Activated CD8-positive, alpha-beta T cell treated with anti-CD3 and anti-CD28 coated beads for 36 hours (primary cell): ENCODE measurements at regions not wholly inside any gene's neighbourhood (a gene's known extent, or its start where the extent isn't known, plus 50 kb on each side); places are given as distances from the start of the nearest gene placed in this dataset.

Experiments
- ATAC-seq: fragments of 200-7000 bp; cut with Tn5 transposase; one replicate; pipeline ENCODE4 v1.10.0; 2021; ENCODE audit warnings: mild to moderate bottlenecking, moderate library complexity
- CTCF ChIA-PET: fragments of 350-600 bp; sonication (Branson Sonifier 250); formaldehyde crosslinking; loops from one replicate; lab custom pipeline; 2021; ENCODE audit warnings: antibody characterized with exemption; lab: Charles Lee
- POLR2A ChIA-PET: fragments of 350-600 bp; sonication (Branson Sonifier 250); formaldehyde crosslinking; loops from one replicate; lab custom pipeline; 2021; ENCODE audit warnings: antibody characterized with exemption; lab: Charles Lee
- DNase-seq: peaks from one replicate; pipeline ENCODE4 v3.0.0-alpha.2; 2020
- H3K27ac Mint-ChIP-seq: one replicate; pipeline ENCODE4 v1.8.0; 2021; ENCODE audit warnings: mild to moderate bottlenecking, mixed read lengths
- H3K27me3 Mint-ChIP-seq: one replicate; pipeline ENCODE4 v1.8.0; 2021; ENCODE audit warnings: mixed read lengths
- H3K36me3 Mint-ChIP-seq: one replicate; pipeline ENCODE4 v1.8.0; 2021; ENCODE audit warnings: low read depth, mixed read lengths
- H3K4me1 Mint-ChIP-seq: one replicate; pipeline ENCODE4 v1.8.0; 2021; ENCODE audit warnings: low read depth, mixed read lengths
- H3K4me3 Mint-ChIP-seq: one replicate; pipeline ENCODE4 v1.8.0; 2021; ENCODE audit warnings: mild to moderate bottlenecking, moderate library complexity, mixed read lengths
- H3K9me3 Mint-ChIP-seq: one replicate; pipeline ENCODE4 v1.8.0; 2021; ENCODE audit warnings: mixed read lengths
- intact Hi-C: fragments of 100-400 bp; cut with micrococcal nuclease; formaldehyde crosslinking; loops from one replicate; pipeline ENCODE4 v1.10.0; 2022
- TF ChIP-seq, protein P1 (sequence below): fragments of 200-600 bp; IDR thresholded peaks from one replicate; pipeline ENCODE4 v1.8.0; 2022; ENCODE audit warnings: antibody characterized with exemption, mild to moderate bottlenecking

DNA sequence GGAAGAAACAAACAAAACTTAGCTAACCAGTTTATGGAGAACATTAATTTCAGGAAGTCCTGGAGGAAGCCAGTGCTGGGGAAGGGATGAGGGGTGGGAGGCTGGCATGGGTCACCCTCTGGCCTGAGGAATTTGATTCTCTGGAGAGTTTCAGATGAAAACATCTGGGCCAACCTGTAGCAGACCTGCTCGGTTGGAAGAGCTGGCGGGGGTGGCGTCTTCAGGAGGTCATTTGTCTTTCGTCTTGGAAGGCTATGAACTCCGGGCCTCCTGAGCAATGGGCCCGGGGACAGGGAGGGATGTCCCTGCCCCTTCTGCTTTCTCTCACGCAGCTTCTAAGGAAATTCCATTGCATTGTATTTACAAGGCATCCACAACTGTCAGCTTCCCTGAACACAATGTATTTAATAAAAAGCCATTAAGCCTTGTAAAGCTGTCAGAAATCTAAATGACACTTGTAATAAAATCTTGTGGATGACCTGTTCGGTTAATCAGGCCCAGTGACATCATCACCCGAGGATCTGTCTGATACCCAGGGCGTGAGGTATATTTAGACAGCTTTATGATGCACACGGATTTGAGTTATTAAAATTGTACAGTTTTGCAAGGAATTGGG lies 250.5 kb downstream of the RAB11FIP2 start:
- no peaks in the 10 kb centered on the region for H3K36me3 Mint-ChIP-seq
- ChIA-PET POLR2A (no interaction called here), CTCF (no interaction called here)
- H3K27me3 Mint-ChIP-seq, result no peaks in the 10 kb centered on the region
- no peak for ATAC-seq
- no peak for DNase-seq
- H3K4me3 Mint-ChIP-seq, result no peak overlapping the region
- H3K4me1 Mint-ChIP-seq, result no peaks in the 10 kb centered on the region
- no peak overlapping the region for H3K27ac Mint-ChIP-seq
- intact Hi-C loops, result no loop called here
- H3K9me3 Mint-ChIP-seq, result no peaks in the 10 kb centered on the region
- TF ChIP-seq, protein P1, sequence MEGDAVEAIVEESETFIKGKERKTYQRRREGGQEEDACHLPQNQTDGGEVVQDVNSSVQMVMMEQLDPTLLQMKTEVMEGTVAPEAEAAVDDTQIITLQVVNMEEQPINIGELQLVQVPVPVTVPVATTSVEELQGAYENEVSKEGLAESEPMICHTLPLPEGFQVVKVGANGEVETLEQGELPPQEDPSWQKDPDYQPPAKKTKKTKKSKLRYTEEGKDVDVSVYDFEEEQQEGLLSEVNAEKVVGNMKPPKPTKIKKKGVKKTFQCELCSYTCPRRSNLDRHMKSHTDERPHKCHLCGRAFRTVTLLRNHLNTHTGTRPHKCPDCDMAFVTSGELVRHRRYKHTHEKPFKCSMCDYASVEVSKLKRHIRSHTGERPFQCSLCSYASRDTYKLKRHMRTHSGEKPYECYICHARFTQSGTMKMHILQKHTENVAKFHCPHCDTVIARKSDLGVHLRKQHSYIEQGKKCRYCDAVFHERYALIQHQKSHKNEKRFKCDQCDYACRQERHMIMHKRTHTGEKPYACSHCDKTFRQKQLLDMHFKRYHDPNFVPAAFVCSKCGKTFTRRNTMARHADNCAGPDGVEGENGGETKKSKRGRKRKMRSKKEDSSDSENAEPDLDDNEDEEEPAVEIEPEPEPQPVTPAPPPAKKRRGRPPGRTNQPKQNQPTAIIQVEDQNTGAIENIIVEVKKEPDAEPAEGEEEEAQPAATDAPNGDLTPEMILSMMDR, result no peak

DNA sequence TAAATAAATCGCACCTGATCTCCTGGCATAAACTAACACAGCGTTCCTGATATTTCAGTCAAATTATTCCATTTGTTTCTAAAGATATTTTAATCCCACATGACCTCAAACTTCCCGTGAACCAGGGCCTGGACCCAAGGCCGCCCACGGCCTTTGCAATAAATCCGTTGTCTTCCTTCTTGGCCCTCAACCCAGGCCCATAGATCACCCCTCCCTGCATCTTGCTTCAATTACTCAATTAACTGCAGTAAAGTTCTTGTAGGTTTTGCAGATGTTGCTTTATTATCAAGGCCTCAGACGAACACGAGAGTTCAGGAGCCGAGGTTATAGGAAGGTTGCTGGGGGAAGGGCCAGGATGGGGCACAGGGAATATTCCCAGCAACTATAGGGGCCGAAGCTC lies 249.4 kb downstream of the RAB11FIP2 start:
- Mint-ChIP-seq H3K9me3 (no peaks in the 10 kb centered on the region), H3K27me3 (no peaks in the 10 kb centered on the region), H3K27ac (no peak overlapping the region), H3K4me3 (no peak overlapping the region), H3K4me1 (no peaks in the 10 kb centered on the region), H3K36me3 (no peaks in the 10 kb centered on the region)
- TF ChIP-seq, protein P1, result no peak
- CTCF ChIA-PET, result no interaction called here
- ATAC-seq (no peak), DNase-seq (no peak)
- intact Hi-C loops, result no loop called here
- POLR2A ChIA-PET, result no interaction called here

DNA sequence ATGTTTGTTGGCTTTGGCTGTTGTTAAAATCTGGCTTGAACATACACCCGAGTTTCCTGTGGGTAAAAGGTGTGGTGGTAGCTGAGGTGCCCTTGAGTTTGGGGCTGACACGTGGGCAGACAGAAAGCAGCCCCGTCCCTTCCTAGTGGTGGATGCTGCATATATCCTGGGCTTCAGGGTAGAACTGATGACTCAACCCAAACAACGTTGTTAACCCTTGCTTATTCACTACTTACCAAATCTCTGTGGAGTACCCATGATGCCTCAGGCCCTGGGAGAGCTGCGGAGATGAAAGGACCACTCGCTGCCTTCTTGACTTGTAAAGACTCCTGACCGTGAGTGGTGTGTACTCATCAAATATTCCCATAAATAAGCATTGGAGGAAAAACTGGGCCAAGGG lies 245.1 kb downstream of the RAB11FIP2 start:
- H3K27ac Mint-ChIP-seq, result no peak overlapping the region
- TF ChIP-seq, protein P1, result no peak
- no peak for DNase-seq
- no peaks in the 10 kb centered on the region for H3K4me1 Mint-ChIP-seq
- CTCF ChIA-PET, result no interaction called here
- no peaks in the 10 kb centered on the region for H3K9me3 Mint-ChIP-seq
- POLR2A ChIA-PET, result no interaction called here
- intact Hi-C loops, result no loop called here
- H3K4me3 Mint-ChIP-seq, result no peak overlapping the region
- H3K27me3 Mint-ChIP-seq, result peaks cover 6% of the 10 kb centered on the region
- ATAC-seq, result no peak
- no peaks in the 10 kb centered on the region for H3K36me3 Mint-ChIP-seq

DNA sequence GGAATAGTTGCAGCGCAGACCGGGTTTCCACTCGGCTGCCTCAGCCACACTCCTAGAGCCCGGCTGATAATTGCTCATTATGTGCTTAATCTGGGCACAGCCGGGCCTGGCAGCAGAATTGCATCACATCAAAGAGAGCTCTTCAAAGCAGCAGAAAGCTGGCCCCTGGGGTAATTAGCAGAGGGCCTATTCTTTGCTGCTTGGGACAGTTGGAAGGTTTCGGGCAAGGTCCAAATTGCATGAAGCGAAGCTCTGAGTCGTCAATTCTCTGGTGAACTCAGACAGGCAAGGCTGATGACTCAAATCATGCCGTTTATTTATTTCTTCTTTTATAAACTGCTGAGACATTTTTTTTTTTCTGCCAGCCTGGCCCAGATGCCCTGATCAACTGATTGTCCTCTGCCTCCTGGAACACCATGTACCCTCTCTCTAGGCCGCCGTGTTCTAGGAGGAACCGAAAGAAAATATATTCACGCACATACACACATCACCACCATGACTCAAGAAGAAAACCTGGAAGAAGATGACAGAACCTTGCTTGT lies 242.2 kb downstream of the RAB11FIP2 start:
- CTCF ChIA-PET, result no interaction called here
- POLR2A ChIA-PET, result interaction anchor here (0.6 kb wide), 1 partner anchor 799 kb away, joined by 4 read pairs; no protein-coding TSS in a partner anchor
- no peak overlapping the region for H3K4me3 Mint-ChIP-seq
- peaks cover 1% of the 10 kb centered on the region for H3K9me3 Mint-ChIP-seq
- TF ChIP-seq, protein P1, result no peak
- no peaks in the 10 kb centered on the region for H3K4me1 Mint-ChIP-seq
- H3K27me3 Mint-ChIP-seq, result peaks cover 6% of the 10 kb centered on the region
- no peaks in the 10 kb centered on the region for H3K36me3 Mint-ChIP-seq
- H3K27ac Mint-ChIP-seq, result no peak overlapping the region
- DNase-seq (no peak), ATAC-seq (no peak)
- intact Hi-C loops, result no loop called here

DNA sequence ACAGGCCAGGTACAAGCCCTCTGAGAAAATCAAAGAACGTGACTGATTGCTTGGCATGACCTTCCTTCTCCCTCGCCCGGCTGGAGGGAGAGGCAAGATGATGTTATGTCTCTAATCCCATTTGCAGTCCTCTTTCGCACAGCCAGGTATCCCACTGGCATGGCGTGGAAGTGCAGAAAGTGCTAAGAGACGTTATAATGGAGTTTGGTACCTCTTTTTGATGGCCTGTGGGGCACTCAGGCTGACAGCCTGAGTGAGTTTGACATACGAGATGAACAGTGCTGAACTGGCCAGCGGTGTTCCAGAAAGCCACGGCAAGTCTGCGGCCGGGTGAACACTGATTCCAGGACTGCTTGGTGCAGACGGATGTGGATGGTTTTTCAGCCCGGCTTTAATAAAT lies 241.6 kb downstream of the RAB11FIP2 start:
- Mint-ChIP-seq H3K27ac (no peak overlapping the region), H3K4me3 (no peak overlapping the region), H3K4me1 (no peaks in the 10 kb centered on the region), H3K27me3 (peaks cover 6% of the 10 kb centered on the region), H3K9me3 (peaks cover 6% of the 10 kb centered on the region), H3K36me3 (no peaks in the 10 kb centered on the region)
- no peak for DNase-seq
- intact Hi-C loops, result no loop called here
- POLR2A ChIA-PET, result no interaction called here
- TF ChIP-seq, protein P1, result no peak
- no peak for ATAC-seq
- CTCF ChIA-PET, result no interaction called here
